B cell (primary cell): ENCODE measurements at regions not wholly inside any gene's neighbourhood (a gene's known extent, or its start where the extent isn't known, plus 50 kb on each side); places are given as distances from the start of the nearest gene placed in this dataset.

ENCODE experiments used
- ATAC-seq: fragments of 200-7000 bp; cut with Tn5 transposase; one replicate; pipeline ENCODE4 v1.10.0; 2021; ENCODE audit warnings: low read depth, mild to moderate bottlenecking, moderate number of reproducible peaks, moderate library complexity
- CTCF ChIA-PET: fragments of 350-600 bp; sonication (Branson Sonifier 250); formaldehyde crosslinking; loops from one replicate; lab custom pipeline; 2021; ENCODE audit warnings: antibody characterized with exemption, inconsistent platforms; lab: Charles Lee
- POLR2A ChIA-PET: fragments of 350-600 bp; sonication (Branson Sonifier 250); formaldehyde crosslinking; loops from one replicate; lab custom pipeline; 2021; ENCODE audit warnings: antibody characterized with exemption; lab: Charles Lee
- DNase-seq: peaks from one replicate; pipeline ENCODE4 v3.0.0; 2013
- H2AFZ ChIP-seq: 2 replicates; pipeline ENCODE4 v1.6.1; 2012; ENCODE audit warnings: mild to moderate bottlenecking, low read depth, low read length; ENCODE audit not compliant: insufficient read depth, poor library complexity, severe bottlenecking
- H3K27ac ChIP-seq, 2 donors: 1 replicate in 1 of 2; 2 replicates in 1 of 2; pipeline ENCODE4 v1.5.1; 2012 to 2013; ENCODE audit warnings: low read length in 2 of 2, mild to moderate bottlenecking in 2 of 2, moderate library complexity in 1 of 2
- H3K27me3 ChIP-seq, 4 experiments: fragments of 200-600 bp in 1 of 4; sonication (generic) in 1 of 4; replicated peaks in 1 of 4; 1 replicate in 2 of 4; 2 replicates in 2 of 4; pipeline versions ENCODE4 v1.6.1 to v1.7.0; 2013 to 2016; ENCODE audit warnings: low read length in 3 of 4, mild to moderate bottlenecking in 2 of 4, mixed read lengths in 1 of 4, moderate library complexity in 1 of 4; ENCODE audit not compliant: insufficient read depth in 4 of 4, control insufficient read depth in 3 of 4; ENCODE audit errors: control extremely low read depth in 1 of 4
- H3K36me3 ChIP-seq, 2 experiments: replicated peaks in 1 of 2; 1 replicate in 1 of 2; 2 replicates in 1 of 2; pipeline versions ENCODE4 v1.6.1 to v1.7.1; 2013; ENCODE audit warnings: low read length in 1 of 2; ENCODE audit not compliant: insufficient read depth in 2 of 2, control insufficient read depth in 1 of 2; ENCODE audit errors: control extremely low read depth in 1 of 2, extremely low read depth in 1 of 2
- H3K4me1 ChIP-seq, 2 donors: fragments of 200-600 bp in 1 of 2; sonication (generic) in 1 of 2; 1 replicate in 1 of 2; 2 replicates in 1 of 2; pipeline versions ENCODE4 v1.5.1 to v1.6.1; 2013 to 2017; ENCODE audit warnings: low read length in 2 of 2; ENCODE audit not compliant: control insufficient read depth in 2 of 2, insufficient read depth in 2 of 2
- H3K4me2 ChIP-seq: replicated peaks from 2 replicates; pipeline ENCODE3; 2012; ENCODE audit warnings: mild to moderate bottlenecking, low read depth, low read length; ENCODE audit not compliant: poor library complexity, severe bottlenecking
- H3K4me3 ChIP-seq, 5 experiments: fragments of 200-600 bp in 1 of 5; sonication (generic) in 1 of 5; 1 replicate in 3 of 5; 2 replicates in 2 of 5; pipeline versions ENCODE4 v1.5.1 to v1.7.0; 2011 to 2016; ENCODE audit warnings: low read length in 4 of 5, mild to moderate bottlenecking in 4 of 5, low read depth in 2 of 5, control low read depth in 1 of 5, moderate library complexity in 1 of 5; ENCODE audit not compliant: insufficient read depth in 1 of 5; ENCODE audit errors: control extremely low read depth in 1 of 5, extremely low read depth in 1 of 5
- H3K79me2 ChIP-seq: fragments of 200-600 bp; sonication (generic); one replicate; pipeline ENCODE4 v1.6.0; 2016; ENCODE audit warnings: low read length; ENCODE audit not compliant: control insufficient read depth, insufficient read depth
- H3K9ac ChIP-seq: fragments of 200-600 bp; sonication (generic); 2 replicates; pipeline ENCODE4 v1.6.1; 2017; ENCODE audit warnings: mild to moderate bottlenecking, low read length, moderate library complexity
- H3K9me3 ChIP-seq, 3 donors: one replicate each; pipeline versions ENCODE4 v1.6.1 to v1.7.1; 2013; ENCODE audit warnings: low read length in 2 of 3; ENCODE audit not compliant: control insufficient read depth in 2 of 3, insufficient read depth in 1 of 3; ENCODE audit errors: control extremely low read depth in 1 of 3
- H4K20me1 ChIP-seq: 2 replicates; pipeline ENCODE4 v1.6.0; 2012; ENCODE audit warnings: mild to moderate bottlenecking, low read length; ENCODE audit not compliant: insufficient read depth, control insufficient read depth, poor library complexity, severe bottlenecking
- H3K27ac Mint-ChIP-seq: one replicate; pipeline ENCODE4 v1.8.0; 2021; ENCODE audit warnings: mixed read lengths
- H3K27me3 Mint-ChIP-seq: one replicate; pipeline ENCODE4 v1.8.0; 2021; ENCODE audit warnings: mixed read lengths
- H3K4me1 Mint-ChIP-seq: one replicate; pipeline ENCODE4 v1.8.0; 2021; ENCODE audit warnings: mixed read lengths
- H3K4me3 Mint-ChIP-seq: one replicate; pipeline ENCODE4 v1.8.0; 2021; ENCODE audit warnings: mixed read lengths
- H3K9me3 Mint-ChIP-seq: one replicate; pipeline ENCODE4 v1.8.0; 2022; ENCODE audit warnings: mixed read lengths; ENCODE audit not compliant: insufficient read depth
- CTCF ChIP-seq: fragments of 200-600 bp; IDR thresholded peaks from one replicate; pipeline ENCODE4 v1.8.0; 2022; ENCODE audit warnings: antibody characterized with exemption, mild to moderate bottlenecking
- EZH2 ChIP-seq: IDR thresholded peaks from 2 replicates; pipeline ENCODE4 v1.6.1; 2012; ENCODE audit warnings: borderline replicate concordance, low read depth, mild to moderate bottlenecking, moderate library complexity, low read length; ENCODE audit not compliant: insufficient read depth, poor library complexity, severe bottlenecking
- WGBS: methylation state at CpG from one replicate; pipeline ENCODE4 v1.1.5; 2013; ENCODE audit warnings: missing lambda C conversion rate; ENCODE audit not compliant: insufficient coverage; 5-methylcytosine and 5-hydroxymethylcytosine counted together
- intact Hi-C: fragments of 100-400 bp; cut with micrococcal nuclease; formaldehyde crosslinking; loops from one replicate; pipeline ENCODE4 v1.10.0; 2022

- H3K27ac ChIP-seq = no peak overlapping the region
- no peak for ATAC-seq
- no CpG with 5 or more reads among the region's 2 CpGs for WGBS
Observed at GRCh38 chr2:236990552-236990951, 95.1 kb upstream of the COPS8 start.

GRCh38 chr2:236991874-236992273 lies 93.8 kb upstream of the COPS8 start:
- no peaks in the 10 kb centered on the region for H3K4me1 ChIP-seq
- no peak overlapping the region for H3K9ac ChIP-seq
- no peak overlapping the region for H3K27ac Mint-ChIP-seq
- no peaks in the 10 kb centered on the region for H3K9me3 Mint-ChIP-seq
- peaks cover 0 to 13% (median 0%) of the 10 kb centered on the region in 4 experiments for H3K27me3 ChIP-seq
- no peaks in the 10 kb centered on the region for H3K4me1 Mint-ChIP-seq
- no peak overlapping the region for H3K4me3 Mint-ChIP-seq
- H3K79me2 ChIP-seq = no peaks in the 10 kb centered on the region
- H3K27me3 Mint-ChIP-seq = peaks cover 36% of the 10 kb centered on the region
- DNase-seq (no peak), ATAC-seq (no peak)
- 100% methylated on average over 1 of the region's 1 CpG for whole genome bisulfite sequencing
- intact Hi-C loops = no loop called here
- ChIA-PET CTCF (no interaction called here), POLR2A (no interaction called here)
- no peak overlapping the region for H2AFZ ChIP-seq
- H3K27ac ChIP-seq = no peak overlapping the region
- H3K36me3 ChIP-seq = no peaks in the 10 kb centered on the region
- no peaks in the 10 kb centered on the region for H4K20me1 ChIP-seq
- H3K4me2 ChIP-seq = no peak overlapping the region
- no peak overlapping the region for H3K4me3 ChIP-seq
- no peak for TF ChIP-seq EZH2
- no peak for TF ChIP-seq CTCF
- H3K9me3 ChIP-seq = peaks cover 0 to 5% (median 0%) of the 10 kb centered on the region in 3 donors

More at GRCh38 chr2:236990552-236990951, 95.1 kb upstream of the COPS8 start:
- no peak overlapping the region for H3K27ac Mint-ChIP-seq
- ChIA-PET POLR2A (no interaction called here), CTCF (no interaction called here)
- Histone ChIP-seq H3K4me1 (no peaks in the 10 kb centered on the region), H3K9ac (no peak overlapping the region), H2AFZ (no peak overlapping the region), H3K27me3 (peaks cover 0 to 13% (median 0%) of the 10 kb centered on the region in 4 experiments), H3K4me2 (no peak overlapping the region), H4K20me1 (no peaks in the 10 kb centered on the region), H3K4me3 (no peak overlapping the region), H3K79me2 (no peaks in the 10 kb centered on the region), H3K36me3 (no peaks in the 10 kb centered on the region), H3K9me3 (peaks cover 0 to 5% (median 0%) of the 10 kb centered on the region in 3 donors)
- no peak overlapping the region for H3K4me3 Mint-ChIP-seq
- TF ChIP-seq EZH2 = no peak
- TF ChIP-seq CTCF = no peak
- no peaks in the 10 kb centered on the region for H3K4me1 Mint-ChIP-seq
- intact Hi-C loops = no loop called here
- peaks cover 36% of the 10 kb centered on the region for H3K27me3 Mint-ChIP-seq
- DNase-seq = no peak
- no peaks in the 10 kb centered on the region for H3K9me3 Mint-ChIP-seq
